ENCODE measurements at regions not wholly inside any gene's neighbourhood (a gene's known extent, or its start where the extent isn't known, plus 50 kb on each side); places are given as distances from the start of the nearest gene placed in this dataset.
"Not testable (repeated sequence)": the region's sequence is repeated elsewhere in the genome, so short reads cannot be mapped to it uniquely, and the experiment has no call there.

- H3K9me3 Mint-ChIP-seq; DNase-seq; ATAC-seq (replicated peaks): not testable (repeated sequence)
Measured at GRCh38 chr22:11932212-11932611, 3595.8 kb upstream of the OR11H1 start.

GRCh38 chr22:11967915-11968616 is 3559.9 kb upstream of the OR11H1 start:
- not testable (repeated sequence) for H3K36me3 Mint-ChIP-seq; DNase-seq; H3K4me1 Mint-ChIP-seq; H3K4me3 Mint-ChIP-seq; ATAC-seq (replicated peaks); H3K27ac Mint-ChIP-seq; H3K27me3 Mint-ChIP-seq; H3K9me3 Mint-ChIP-seq

More at GRCh38 chr22:11932212-11932611, 3595.8 kb upstream of the OR11H1 start:
- not testable (repeated sequence) for H3K36me3 Mint-ChIP-seq, H3K4me3 Mint-ChIP-seq, H3K4me1 Mint-ChIP-seq, H3K27ac Mint-ChIP-seq, H3K27me3 Mint-ChIP-seq

GRCh38 chr22:11973856-11974255 is 3554.1 kb upstream of the OR11H1 start:
- not testable (repeated sequence) for H3K27me3 Mint-ChIP-seq; ATAC-seq (replicated peaks); DNase-seq; H3K9me3 Mint-ChIP-seq; H3K4me1 Mint-ChIP-seq; H3K36me3 Mint-ChIP-seq; H3K27ac Mint-ChIP-seq
- peak overlapping the region in 1 of 2 donors; percentile 64 for H3K4me3 Mint-ChIP-seq
